Kidney (tissue), 13 donors: ENCODE measurements at regions not wholly inside any gene's neighbourhood (a gene's known extent, or its start where the extent isn't known, plus 50 kb on each side); places are given as distances from the start of the nearest gene placed in this dataset.

Experiments used
- DNase-seq, 5 donors: peaks; one replicate each; pipeline ENCODE4 v3.0.0-alpha.2; 2013 to 2020
- FAIRE-seq: peaks from 2 replicates; lab custom pipeline; 2012; peaks lifted over from hg19 to GRCh38; lab: Jason Lieb, UNC
- H3K27ac ChIP-seq, 2 donors: one replicate each; pipeline ENCODE4 v1.7.0; 2013; ENCODE audit warnings: low read depth in 2 of 2, low read length in 2 of 2, inconsistent platforms in 1 of 2
- H3K27me3 ChIP-seq: one replicate; pipeline ENCODE4 v1.7.1; 2013; ENCODE audit warnings: low read length, inconsistent platforms; ENCODE audit not compliant: control insufficient read depth, insufficient read depth
- H3K36me3 ChIP-seq, 3 donors: one replicate each; pipeline versions ENCODE4 v1.7.0 to v1.7.1; 2013; ENCODE audit warnings: low read length in 3 of 3, control low read depth in 1 of 3, inconsistent platforms in 1 of 3; ENCODE audit not compliant: insufficient read depth in 3 of 3, control insufficient read depth in 2 of 3
- H3K4me1 ChIP-seq, 3 donors: one replicate each; pipeline versions ENCODE4 v1.7.0 to v1.7.1; 2013; ENCODE audit warnings: low read length in 3 of 3, inconsistent platforms in 1 of 3, low read depth in 1 of 3; ENCODE audit not compliant: control insufficient read depth in 2 of 3, insufficient read depth in 2 of 3
- H3K4me3 ChIP-seq, 3 donors: one replicate each; pipeline versions ENCODE4 v1.7.0 to v1.8.1; 2013; ENCODE audit warnings: low read length in 3 of 3, control low read depth in 1 of 3, inconsistent platforms in 1 of 3
- H3K9ac ChIP-seq, 3 donors: one replicate each; pipeline versions ENCODE4 v1.7.0 to v1.7.1; 2013; ENCODE audit warnings: low read length in 3 of 3, control low read depth in 1 of 3, inconsistent platforms in 1 of 3
- H3K9me3 ChIP-seq, 3 donors: one replicate each; pipeline versions ENCODE4 v1.7.0 to v1.7.1; 2013; ENCODE audit warnings: low read length in 3 of 3, control low read depth in 1 of 3, inconsistent platforms in 1 of 3; ENCODE audit not compliant: control insufficient read depth in 2 of 3, insufficient read depth in 1 of 3
- intact Hi-C: fragments of 100-400 bp; cut with DNase I; formaldehyde crosslinking; loops from one replicate; pipeline ENCODE4 v1.11.1; 2022
- TF ChIP-seq, protein P1 (sequence below): IDR thresholded peaks from 3 replicates; pipeline ENCODE4 v1.5.1; 2012; ENCODE audit warnings: mild to moderate bottlenecking, moderate library complexity, borderline replicate concordance; ENCODE audit not compliant: insufficient read depth; ENCODE audit errors: extremely low read depth
- donor health status: control.
- donor health status: control.
- donor health status: control.
- donor health status: control.
- donor health status: control.
- donor health status: DM: yes; HTN: yes; CAD: no.
- donor health status: Normal renal cell carcinoma (clear cell type).

DNA sequence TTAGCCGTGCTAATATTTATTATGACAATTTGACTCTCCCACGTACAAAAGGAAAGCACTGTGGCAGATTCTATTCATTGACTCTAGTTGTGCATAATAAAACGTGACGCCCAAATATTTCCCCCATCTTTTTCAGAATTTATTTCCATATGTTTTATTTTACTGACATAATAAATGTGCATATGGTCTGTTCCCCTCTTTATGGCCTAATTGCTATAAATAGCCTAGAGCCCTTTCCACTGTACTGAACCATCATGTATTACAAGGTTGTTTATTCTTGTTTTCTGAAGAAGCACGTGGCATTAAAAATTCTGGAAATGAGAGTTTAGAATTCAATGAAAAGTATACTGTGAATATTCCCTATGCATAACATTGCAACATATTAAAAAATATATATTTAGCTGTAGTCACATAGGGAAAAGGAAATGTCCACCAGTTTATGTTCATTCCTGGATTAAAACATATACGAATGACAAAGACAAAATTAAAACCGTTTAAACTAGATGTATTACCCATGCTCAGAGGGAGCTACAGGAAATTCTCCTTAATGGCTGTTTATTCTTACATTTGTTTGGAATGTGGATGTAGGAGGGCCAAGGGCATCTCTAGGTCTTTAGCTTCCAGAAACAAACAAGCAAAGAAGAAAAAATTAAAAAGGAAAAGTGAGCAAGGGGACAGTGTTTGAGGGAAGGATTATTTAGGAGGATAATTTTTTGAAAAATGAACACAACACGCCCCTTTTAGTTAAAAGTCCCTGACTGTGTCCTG is 122.1 kb upstream of the MMADHC start:
- TF ChIP-seq, protein P1, sequence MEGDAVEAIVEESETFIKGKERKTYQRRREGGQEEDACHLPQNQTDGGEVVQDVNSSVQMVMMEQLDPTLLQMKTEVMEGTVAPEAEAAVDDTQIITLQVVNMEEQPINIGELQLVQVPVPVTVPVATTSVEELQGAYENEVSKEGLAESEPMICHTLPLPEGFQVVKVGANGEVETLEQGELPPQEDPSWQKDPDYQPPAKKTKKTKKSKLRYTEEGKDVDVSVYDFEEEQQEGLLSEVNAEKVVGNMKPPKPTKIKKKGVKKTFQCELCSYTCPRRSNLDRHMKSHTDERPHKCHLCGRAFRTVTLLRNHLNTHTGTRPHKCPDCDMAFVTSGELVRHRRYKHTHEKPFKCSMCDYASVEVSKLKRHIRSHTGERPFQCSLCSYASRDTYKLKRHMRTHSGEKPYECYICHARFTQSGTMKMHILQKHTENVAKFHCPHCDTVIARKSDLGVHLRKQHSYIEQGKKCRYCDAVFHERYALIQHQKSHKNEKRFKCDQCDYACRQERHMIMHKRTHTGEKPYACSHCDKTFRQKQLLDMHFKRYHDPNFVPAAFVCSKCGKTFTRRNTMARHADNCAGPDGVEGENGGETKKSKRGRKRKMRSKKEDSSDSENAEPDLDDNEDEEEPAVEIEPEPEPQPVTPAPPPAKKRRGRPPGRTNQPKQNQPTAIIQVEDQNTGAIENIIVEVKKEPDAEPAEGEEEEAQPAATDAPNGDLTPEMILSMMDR = no peak
- DNase-seq (peak in 2 of 5 donors; percentile 44 to 64), FAIRE-seq (no peak)
- intact Hi-C loops = no loop called here
- Histone ChIP-seq H3K9ac (no peak overlapping the region), H3K36me3 (no peaks in the 10 kb centered on the region), H3K27ac (no peak overlapping the region), H3K4me1 (no peaks in the 10 kb centered on the region), H3K27me3 (no peaks in the 10 kb centered on the region), H3K4me3 (no peak overlapping the region), H3K9me3 (no peaks in the 10 kb centered on the region)

DNA sequence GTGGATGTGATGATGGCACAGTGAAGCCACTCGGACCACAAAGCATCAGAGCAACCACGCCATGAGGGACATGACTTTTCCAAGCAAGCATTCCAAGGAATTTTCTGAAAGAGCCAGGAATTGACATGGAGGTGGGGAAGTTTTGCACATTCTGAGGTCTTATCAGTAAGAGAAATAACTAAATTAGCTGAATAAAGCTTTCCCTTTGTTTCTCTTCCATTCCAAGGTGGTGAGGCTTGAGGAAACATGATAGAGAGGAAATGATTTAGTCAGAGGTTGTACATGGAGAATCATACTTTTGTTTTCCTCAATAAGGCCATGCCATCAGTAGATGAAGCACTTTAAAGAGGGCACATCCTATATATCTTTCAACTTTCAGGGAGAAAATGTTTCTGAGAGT is 115.7 kb upstream of the MMADHC start:
- TF ChIP-seq, protein P1 = no peak
- intact Hi-C loops = no loop called here
- Histone ChIP-seq H3K27me3 (no peaks in the 10 kb centered on the region), H3K36me3 (no peaks in the 10 kb centered on the region), H3K4me1 (no peaks in the 10 kb centered on the region), H3K9me3 (no peaks in the 10 kb centered on the region), H3K4me3 (no peak overlapping the region), H3K27ac (no peak overlapping the region), H3K9ac (no peak overlapping the region)
- no peak for FAIRE-seq
- DNase-seq = no peak

DNA sequence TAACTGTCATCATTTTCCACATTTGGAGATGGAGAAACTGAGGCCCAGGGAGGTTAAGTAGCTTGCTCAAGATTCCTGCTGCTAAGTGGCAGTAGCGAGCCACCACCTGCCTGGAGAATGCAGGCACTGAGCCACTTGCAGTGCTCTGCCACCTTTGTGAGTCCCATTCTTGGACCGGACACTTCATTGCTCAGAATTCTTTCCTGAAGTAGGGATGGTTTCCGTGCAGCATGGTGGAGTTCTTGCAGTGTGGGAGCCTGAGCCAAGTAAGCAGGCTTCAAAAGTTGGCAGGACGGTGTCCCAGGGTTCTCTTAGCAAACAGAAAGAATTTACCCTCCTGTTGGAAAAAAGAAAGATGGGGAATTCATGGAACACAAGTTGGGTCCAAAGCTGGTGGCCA is 115.0 kb upstream of the MMADHC start:
- Histone ChIP-seq H3K4me1 (no peaks in the 10 kb centered on the region), H3K27ac (no peak overlapping the region), H3K27me3 (no peaks in the 10 kb centered on the region), H3K4me3 (no peak overlapping the region), H3K9ac (no peak overlapping the region), H3K9me3 (no peaks in the 10 kb centered on the region), H3K36me3 (no peaks in the 10 kb centered on the region)
- no peak for DNase-seq
- no peak for FAIRE-seq
- TF ChIP-seq, protein P1 = no peak
- intact Hi-C loops = no loop called here

DNA sequence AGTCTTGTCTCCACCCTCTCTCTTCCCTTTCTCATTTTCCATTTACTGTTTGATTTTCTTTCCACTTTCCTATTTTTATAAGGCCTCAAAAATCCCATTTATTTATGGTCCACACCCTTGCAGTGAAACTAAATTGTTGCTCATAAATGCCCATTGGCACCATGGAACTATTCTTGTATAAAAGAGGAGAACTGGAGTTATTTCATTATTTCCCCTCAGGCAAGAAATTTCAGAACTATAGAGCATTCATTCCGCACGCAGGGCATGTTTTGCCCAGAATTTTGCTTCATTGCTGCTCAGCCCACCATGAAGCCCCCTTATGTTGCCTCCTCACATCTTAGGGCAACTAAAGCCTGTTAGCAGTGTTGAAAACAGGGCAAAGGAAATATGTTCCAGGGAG is 113.7 kb upstream of the MMADHC start:
- DNase-seq = no peak
- intact Hi-C loops = no loop called here
- TF ChIP-seq, protein P1 = no peak
- Histone ChIP-seq H3K4me1 (no peaks in the 10 kb centered on the region), H3K4me3 (no peak overlapping the region), H3K9ac (no peak overlapping the region), H3K27me3 (no peaks in the 10 kb centered on the region), H3K36me3 (no peaks in the 10 kb centered on the region), H3K27ac (no peak overlapping the region), H3K9me3 (no peaks in the 10 kb centered on the region)
- FAIRE-seq = no peak
